Fibroblast of skin of left quadriceps (primary cell): ENCODE measurements at regions not wholly inside any gene's neighbourhood (a gene's known extent, or its start where the extent isn't known, plus 50 kb on each side); places are given as distances from the start of the nearest gene placed in this dataset.
A peak's percentile ranks its signal among the peaks of the same experiment; 100 is the strongest.
"Not testable (repeated sequence)": the region's sequence is repeated elsewhere in the genome, so short reads cannot be mapped to it uniquely, and the experiment has no call there.

ENCODE experiments used
- DNase-seq, 2 experiments: peaks; one replicate each; pipeline ENCODE4 v3.0.0-alpha.2; 2013; ENCODE audit warnings: low read depth in 2 of 2

DNA sequence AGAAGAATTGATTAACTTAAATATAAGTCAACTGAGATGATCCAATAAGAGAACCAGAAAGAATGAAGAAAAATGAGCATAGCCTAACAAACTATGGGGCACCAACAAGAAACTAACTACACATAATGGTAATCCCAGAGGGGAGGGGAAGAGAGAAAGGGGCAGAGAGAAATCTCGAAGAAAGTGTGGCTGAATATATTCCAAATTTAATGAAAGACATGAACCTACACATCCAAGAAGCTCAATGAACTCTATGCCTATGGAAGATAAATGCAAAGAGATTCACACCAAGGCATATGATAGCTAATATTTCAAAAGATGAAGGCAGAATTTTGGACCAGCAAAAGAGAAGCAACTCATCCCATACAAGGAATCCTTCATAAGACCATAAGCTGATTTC is 649.2 kb downstream of the ZEB2 start:
- no peak for DNase-seq

GRCh38 chr2:143856978-143857377 is 662.9 kb downstream of the ZEB2 start:
- peak; percentile 41 to 44 for DNase-seq

- no peak for DNase-seq
Observed at GRCh38 chr2:143852759-143853158, 667.2 kb downstream of the ZEB2 start.

DNA sequence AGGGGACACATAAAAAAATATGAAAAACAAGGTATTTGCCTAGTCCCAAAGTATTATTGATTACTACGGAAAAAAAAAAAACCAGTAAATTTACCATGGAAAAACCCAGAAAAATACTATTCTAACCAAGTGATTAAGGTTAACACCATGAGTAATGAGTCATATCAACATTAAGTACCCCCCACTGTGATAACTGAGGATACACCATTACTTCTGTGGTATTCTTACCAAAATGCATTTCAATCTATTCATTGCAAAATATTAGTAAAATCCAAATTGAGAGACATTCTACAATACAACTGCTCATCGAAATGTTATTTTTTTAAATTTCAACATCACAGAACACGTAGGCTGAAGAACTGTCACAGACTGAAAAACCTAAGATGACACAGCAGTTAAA is 669.8 kb downstream of the ZEB2 start:
- DNase-seq, result no peak

DNA sequence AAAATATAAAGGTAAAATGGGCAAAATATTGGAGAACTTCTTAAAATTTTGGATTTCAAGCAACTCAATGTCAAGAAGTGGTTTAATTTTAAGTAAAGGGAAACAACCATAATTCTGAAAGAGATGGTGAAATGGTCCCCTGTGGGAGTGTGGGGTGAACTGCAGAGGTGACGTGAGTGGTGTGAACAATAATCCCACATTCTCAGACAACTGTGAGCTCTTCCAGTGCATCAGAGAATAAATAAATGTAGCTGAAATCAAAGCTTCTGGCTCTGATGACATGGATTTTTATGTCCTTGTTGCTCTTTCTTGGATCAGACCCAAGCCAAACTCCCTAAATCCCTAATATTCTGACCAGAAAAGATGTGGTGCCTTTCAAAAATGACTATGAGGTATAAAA is 672.7 kb downstream of the ZEB2 start:
- peak in 1 of 2 experiments; percentile 8 for DNase-seq

- DNase-seq, result no peak
Observed at GRCh38 chr2:143844986-143845385, 674.9 kb downstream of the ZEB2 start.

DNA sequence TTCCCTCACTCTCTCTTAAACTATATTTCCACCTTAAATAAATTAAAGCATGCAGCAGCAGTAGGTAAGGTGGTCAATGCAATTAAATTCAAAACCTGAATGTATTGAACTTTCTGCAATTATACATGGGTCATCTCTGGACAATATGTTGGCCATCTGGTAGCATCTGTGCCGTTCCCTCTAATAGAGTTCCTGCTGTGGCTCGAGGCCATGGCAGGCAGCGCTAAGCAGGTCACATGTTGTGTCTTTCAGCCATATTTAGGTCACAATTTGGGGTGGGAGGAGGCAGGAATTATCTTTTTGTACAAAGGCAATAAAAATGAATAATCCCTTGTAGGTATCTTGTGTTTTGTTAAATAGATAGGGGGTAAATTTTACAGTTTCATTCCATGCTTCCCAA is 676.2 kb downstream of the ZEB2 start:
- no peak for DNase-seq

DNA sequence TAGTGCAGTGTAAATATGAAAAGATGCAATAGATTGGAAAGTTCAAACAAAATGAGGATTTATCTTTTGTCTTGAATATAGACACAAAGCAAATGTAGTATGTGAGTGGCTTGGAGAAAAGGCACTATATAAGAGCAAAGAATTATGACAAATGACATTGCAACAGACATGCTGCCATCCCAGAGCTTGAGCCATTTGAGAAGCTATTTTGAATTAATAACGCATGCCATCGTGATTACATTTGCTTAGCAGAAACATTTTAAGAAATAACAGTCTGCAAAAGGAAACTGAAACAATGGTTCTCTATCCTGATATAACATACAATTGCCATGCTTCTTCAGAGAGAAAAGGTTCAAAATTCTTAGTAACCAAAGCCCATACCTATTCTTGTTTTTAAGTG is 677.1 kb downstream of the ZEB2 start:
- DNase-seq, result no peak

DNA sequence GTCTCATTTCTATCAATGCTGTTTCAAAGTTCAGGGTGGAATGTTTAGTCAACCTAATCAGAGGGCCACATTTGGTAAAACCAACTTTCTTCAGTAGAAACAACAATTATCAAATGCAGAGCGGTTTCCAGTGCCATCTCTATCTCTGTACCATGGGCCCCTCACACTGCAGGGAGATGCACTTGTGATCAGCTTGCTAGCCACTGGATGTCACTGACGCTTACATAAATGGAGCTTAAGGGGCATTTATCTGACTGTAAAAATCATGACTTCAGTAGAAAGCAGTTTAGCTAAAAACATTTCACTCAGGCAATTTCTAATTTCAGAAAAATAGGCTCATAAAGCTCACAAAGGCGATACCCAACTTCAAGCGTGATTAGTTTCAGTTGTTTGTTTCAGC is 678.0 kb downstream of the ZEB2 start:
- no peak for DNase-seq

DNA sequence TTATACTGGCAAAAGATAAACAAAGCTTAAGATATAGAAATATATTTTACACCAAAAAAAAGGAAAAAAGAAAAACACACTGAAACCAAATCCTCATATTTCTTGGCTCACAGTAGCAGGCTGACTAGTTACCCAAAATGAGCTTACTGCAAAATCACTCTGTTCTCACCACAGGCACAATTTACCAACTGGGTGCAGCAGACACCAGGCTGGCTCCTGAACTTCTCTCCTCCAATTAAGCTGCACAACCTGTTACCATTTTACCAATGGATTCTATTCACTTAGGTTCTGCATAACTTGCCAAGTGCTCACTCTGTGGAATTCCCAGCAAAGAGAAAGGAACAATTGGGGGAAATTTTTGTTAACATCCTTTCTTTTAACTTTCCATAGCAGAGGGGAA is 679.3 kb downstream of the ZEB2 start:
- no peak for DNase-seq

DNA sequence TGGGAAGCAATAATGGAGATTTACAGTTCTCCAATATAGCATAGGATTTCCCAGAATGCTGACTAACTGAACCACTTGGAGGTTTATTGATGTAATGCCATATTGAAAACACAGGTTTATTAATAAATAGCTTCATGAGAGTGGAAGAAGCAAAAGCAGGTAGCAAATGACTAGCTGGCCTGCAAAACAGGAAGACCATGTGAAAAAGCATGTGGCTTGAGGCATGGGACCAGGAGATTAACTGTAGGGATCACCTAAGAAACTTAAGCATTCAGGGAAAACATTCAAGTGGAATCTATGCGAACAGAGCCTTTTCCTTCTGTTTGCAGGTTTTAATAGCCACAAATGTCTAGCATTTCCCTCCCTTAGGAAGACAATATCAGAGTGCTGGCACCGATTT is 679.7 kb downstream of the ZEB2 start:
- no peak for DNase-seq

GRCh38 chr2:143839456-143839855 is 680.5 kb downstream of the ZEB2 start:
- no peak for DNase-seq

DNA sequence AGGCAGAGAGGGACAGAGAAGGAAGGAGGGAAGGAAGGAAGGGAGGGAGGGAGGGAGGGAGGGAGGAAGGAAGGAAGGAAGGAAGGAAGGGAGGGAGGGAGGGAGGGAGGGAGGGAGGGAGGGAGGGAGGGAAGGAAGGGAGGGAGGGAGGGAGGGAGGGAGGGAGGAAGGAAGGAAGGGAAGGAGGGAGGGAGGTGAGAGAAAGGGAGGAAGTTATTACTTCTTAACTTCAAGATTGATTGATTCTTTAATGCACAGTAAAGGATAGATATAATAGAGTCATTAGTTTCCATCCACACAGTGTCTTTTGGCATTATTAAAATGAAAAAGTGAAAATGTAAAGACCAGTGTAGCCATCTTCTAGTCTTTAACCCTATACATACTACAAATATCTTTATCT is 682.9 kb downstream of the ZEB2 start:
- DNase-seq, result not testable (repeated sequence)

DNA sequence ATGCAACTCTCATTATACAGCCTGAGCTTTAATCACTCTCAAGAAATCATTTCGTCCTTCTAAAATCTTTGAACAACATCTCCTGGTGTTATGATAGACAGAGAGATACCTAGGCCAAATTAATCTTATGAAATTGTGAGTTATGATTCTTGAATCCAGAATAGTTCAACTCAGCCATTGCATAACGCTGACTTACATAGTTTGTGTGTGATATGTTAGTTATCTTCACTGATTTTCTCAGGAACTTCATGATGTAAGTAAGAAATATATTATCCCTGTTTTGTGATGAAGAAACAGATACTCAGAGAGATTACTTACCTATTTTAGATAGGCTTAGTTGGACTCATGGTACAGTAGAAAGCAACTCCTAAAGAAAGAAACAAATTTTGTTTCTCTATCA is 684.4 kb downstream of the ZEB2 start:
- no peak for DNase-seq

DNA sequence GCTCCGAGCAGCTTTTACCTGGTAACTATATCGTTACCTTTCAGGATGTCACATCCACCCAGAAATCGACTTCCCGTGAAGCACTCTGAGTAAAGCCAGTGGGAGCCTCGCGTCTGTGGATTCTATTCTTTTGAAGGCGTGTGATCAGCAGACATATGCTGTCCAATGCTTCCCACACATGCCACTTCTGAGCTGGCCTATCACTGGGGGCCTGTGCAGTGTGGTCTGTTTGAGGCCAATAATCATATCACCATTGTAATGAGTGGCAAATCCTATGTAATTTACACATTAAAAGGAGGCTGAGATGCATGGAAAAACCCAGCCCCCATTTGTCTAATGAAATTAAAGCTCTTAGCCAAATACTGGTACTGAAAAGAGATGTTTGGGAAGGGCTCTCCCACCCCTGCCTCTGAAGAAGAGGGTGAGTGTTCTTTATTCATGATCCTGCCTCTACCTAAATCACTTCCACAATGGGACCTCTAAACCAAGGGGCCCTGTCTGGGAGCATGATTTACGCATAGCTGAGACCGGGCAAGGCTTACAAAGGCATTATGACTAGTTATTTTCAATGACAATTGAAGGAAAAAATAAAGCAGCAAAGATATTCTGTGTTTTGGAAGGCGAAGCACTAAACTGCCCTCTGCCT is 686.8 kb downstream of the ZEB2 start:
- DNase-seq, result no peak

DNA sequence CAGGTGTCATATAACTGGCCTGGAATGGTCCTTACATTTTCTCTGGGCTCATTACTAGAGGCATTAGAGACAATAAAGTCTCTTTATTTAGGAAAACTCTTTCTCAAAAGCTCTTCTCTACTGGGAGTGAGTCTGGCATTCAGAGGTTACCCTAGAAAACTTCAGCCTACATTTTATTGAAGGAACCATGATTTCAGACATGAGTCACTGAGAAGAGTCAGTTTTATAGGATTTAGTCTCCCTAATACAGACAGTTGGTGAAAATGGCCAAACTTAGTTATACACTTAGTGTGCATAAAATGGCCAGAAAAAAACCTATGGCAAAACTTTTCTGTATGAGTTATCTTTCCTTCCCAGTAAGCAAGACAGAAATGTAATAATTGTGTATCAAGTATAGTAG is 689.4 kb downstream of the ZEB2 start:
- no peak for DNase-seq

DNA sequence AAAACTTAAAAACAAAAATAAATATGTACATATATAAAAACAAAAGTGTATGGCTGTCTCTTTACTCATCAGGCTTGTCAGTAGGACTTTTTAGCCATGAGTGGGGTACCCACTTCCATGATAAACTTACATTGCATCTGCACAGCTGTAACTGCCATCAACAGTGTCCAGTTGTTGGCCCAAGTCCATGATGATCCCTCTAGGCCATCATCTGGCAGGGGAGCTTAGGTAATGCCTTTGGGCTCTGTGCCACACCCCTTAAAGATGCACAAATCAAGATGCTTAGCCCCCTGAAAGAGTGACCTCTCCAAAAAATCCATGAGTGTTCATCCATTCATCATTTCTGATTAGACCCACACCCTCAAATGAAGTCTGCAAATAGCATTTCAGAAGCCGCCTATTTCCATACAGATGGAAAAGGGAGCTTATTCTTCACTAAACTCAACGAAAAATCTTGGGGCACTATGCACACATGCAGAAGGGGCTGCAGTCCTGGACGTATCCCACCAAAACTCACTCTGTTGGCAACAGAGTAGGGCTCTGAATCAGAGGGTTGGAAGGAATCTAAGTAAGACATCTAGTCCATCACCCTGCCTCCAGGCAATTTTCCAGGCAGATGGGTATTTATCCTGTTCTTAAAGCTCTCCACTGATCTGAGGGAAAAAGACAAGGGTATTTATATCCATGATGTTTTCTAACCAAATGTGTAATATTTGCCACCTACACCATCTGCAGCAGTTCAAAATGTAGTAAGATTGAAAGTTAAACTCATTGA is 691.0 kb downstream of the ZEB2 start:
- DNase-seq, result no peak

- DNase-seq, result no peak
Observed at GRCh38 chr2:143824791-143825190, 695.1 kb downstream of the ZEB2 start.

- no peak for DNase-seq
Observed at GRCh38 chr2:143823876-143824275, 694.7 kb downstream of the ARHGAP15 start.

DNA sequence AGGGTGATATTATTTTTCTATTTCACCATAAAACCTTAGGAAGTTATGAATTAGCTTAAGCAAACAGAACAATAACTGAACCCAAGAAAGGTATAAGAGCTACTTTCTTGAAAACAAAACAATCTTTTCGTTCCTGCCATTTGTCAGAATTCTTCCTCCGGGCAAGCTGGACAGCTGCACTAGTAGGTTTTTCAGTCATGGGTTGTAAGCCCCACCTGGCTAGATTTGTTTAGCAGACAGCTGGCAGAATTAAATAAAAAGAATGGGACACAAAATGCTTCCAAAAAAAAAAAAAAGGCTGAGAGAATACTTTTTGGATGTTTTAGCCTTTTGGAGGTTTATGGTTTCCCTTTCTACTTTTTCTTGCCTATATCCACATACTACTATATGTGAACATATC is 694.1 kb downstream of the ARHGAP15 start:
- no peak for DNase-seq

DNA sequence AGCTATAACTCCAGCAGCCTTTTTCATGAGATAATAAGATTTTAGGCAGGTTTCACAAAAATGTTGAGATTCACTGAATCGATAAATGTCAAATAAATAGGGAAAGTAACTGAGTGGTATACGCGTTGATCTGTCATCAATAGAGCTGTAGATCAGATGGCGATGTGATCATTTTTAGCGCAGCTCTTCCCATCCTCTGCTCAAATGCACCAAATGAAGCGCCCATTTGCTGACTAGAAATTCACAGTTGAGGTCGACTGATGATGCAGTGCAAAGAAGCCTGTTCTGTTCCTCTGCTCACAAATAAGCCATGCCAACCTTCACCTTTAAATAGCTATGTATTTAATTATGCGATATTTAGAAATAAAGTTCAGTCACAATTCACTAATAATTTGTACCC is 693.5 kb downstream of the ARHGAP15 start:
- no peak for DNase-seq

DNA sequence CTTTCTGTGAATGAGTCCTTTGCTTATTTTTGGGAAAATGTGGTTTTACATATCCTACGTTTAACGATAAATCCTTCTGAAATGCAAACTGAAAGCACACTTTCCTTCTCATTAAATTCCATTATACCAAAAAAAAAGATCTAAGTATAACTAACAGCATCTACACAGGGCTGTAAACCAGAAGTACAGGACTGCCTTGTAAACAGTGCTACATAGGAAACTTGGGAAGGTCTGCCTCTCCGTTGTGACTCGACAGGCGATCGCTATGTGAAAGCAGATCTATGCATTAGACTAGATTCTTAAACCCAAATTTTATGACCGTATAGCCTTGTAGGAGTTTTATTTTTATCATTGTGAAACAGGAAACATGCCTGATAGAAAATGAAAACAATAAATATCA is 690.5 kb downstream of the ARHGAP15 start:
- no peak for DNase-seq

- DNase-seq, result no peak
Observed at GRCh38 chr2:143819190-143819735, 690.0 kb downstream of the ARHGAP15 start.
